NCI-H748 (cell line): ENCODE measurements at regions not wholly inside any gene's neighbourhood (a gene's known extent, or its start where the extent isn't known, plus 50 kb on each side); places are given as distances from the start of the nearest gene placed in this dataset.

ENCODE experiments used
- DNase-seq: peaks from one replicate; lab custom pipeline; 2025; ENCODE audit not compliant: unreplicated experiment; lab: John Stamatoyannopoulos, UW

DNA sequence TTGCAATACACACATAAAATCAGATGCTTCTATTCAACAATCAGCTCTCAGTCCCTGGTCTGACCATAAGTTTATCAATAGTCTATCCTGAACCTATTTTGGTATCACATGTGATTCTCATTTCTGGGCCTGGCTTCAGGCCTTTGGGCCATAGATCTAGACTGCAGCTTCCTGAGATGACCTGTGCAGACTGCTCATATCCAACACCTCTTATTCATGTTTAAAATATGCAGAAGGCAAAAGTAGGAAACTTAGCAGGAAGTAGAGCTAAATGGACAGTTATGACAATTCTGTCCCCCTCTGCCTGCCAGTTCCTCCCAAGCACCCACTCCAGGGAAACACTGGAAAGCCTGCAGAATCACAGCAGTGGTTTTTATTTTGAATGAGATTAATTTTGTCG is 53.3 kb downstream of the C7orf25 start:
- no peak for DNase-seq

GRCh38 chr7:42856605-42856987 is 55.3 kb downstream of the C7orf25 start:
- DNase-seq: peak; percentile 31

DNA sequence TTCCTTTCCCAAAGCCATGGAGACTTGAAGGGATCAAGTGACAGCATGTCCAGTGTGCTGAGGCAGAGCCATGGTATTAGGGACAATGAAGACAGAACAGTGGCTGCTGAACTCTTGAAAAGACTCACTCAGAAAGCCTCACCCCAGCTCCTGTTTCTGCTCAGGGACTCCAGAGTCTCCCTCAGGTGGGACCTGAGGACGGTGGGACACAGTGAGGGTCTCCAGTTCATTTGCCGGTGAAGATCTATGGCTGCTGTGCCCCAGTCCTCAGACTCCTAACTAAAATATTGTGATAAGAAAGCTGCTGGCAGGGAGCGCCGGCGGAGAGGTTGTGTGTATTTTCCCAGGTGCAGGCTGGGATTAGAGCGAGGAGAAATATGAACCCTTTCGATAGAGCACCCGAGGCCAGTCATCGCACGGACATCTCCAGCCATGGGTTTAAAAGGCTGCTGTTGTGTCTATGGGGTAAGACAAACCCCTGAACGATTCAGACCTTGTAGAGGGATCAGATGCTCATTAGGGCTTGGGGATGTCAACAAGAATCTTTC is 57.2 kb downstream of the C7orf25 start:
- peak; percentile 23 for DNase-seq

- no peak for DNase-seq
Observed at GRCh38 chr7:42852531-42852930, 59.3 kb downstream of the C7orf25 start.

DNA sequence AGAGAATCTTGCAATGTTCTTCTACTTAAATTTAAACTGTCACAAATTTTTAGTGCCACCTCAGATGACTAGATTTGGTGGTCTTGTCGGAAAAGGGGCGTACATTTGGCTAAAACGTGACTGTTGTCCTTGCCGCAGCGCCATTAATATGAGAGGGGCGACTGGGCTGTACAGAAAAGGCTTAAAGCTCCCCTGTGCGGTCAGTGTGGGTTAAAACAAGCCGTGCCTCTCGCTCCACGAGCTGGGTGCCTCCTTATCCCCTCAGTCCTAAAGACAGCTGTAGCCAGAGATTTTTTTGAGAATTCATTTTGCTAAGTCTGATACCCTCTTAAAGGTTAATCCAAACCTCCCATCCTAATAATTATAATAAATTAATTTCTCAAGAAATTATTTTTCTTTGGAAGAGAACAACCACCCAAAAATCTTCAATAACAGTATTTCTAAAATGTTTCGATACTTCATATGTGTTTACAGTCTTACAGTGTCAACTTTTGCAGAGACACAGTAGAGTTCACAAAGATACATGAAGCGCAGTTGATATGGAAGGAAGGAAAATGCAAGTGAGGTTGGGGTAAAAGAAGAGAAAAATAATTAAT is 68.6 kb downstream of the C7orf25 start:
- peak; percentile 60 for DNase-seq

DNA sequence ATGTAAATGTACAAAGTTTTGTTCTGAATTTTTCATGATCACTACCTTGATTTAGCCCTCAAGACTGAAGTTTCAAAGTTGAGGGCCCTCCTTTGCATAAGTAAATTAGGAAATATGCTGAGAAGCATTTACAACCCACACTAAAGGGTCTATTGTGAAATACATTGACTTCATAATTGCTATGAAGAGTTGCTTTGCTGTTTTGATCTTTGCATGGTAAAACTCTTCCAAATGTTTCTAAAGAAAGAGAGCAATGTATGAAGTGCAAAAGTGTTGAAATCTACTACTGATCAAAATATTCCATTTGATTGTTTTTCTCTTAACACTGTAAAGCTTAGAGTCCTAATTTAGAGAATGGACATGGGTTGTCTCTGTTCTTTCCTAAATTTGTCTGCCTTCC is 77.2 kb downstream of the C7orf25 start:
- DNase-seq: no peak

GRCh38 chr7:42833411-42833810 is 78.5 kb downstream of the C7orf25 start:
- DNase-seq: no peak

DNA sequence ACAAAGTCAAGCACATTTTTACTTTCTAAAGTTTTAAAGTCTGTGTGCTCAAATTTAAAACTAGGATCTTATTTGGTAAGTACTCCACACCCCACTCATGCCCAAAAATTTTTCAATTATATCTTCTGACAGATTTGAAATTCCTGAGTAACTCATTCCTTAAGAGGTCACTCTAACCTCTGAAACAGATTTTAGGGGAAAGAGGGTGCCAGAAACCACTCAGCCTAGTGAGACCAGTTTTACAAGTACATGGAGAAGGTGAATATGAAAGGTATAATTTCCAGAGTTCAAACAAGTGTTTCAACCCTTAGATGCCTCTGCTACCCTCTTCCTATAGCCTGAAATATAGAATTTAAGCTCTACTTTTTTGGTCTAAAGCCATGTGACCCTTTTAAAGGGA is 79.2 kb downstream of the C7orf25 start:
- no peak for DNase-seq

- DNase-seq: peak; percentile 8
Observed at GRCh38 chr7:42831718-42832522, 80.0 kb downstream of the C7orf25 start.

- DNase-seq: no peak
Observed at GRCh38 chr7:42831006-42831717, 80.7 kb downstream of the C7orf25 start.

DNA sequence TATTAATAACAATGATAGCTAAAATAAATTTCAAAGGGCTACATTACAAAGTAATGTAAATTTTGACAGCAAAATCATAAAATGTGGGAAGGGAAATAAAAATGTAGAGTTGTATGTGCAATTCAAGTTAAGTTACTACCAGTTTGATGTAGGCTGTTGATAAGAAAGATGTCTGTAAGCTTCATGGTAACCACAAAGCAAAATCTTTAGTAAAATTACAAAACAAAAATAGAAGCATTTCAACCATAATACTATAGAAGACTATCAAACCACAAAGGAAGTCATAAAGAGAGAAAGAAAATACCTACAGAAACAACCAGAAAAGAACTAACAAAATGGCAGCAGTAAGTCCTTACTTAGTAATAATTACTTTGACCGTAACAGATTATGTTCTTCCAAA is 99.1 kb downstream of the C7orf25 start:
- no peak for DNase-seq

- DNase-seq: no peak
Observed at GRCh38 chr7:42805601-42806000, 106.3 kb downstream of the C7orf25 start.

DNA sequence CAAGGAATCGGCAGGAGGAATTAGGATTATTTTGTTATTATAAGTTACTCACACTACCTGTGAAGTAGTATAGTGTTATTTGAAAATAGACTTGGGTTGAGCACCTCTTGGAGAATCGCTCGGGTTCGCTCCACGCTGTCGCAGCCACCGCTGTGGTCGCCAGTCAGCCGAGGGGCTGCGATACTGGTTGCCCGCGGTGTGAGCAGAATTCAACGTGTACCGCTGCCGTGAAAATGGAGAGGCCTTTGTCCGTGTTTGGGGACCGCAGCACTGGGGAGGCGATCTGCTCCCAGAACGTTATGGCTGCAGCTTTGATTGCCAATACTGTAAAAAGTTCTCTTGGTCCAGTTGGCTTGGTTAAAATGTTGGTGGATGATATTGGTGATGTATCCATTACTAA is 117.2 kb downstream of the C7orf25 start:
- DNase-seq: no peak

DNA sequence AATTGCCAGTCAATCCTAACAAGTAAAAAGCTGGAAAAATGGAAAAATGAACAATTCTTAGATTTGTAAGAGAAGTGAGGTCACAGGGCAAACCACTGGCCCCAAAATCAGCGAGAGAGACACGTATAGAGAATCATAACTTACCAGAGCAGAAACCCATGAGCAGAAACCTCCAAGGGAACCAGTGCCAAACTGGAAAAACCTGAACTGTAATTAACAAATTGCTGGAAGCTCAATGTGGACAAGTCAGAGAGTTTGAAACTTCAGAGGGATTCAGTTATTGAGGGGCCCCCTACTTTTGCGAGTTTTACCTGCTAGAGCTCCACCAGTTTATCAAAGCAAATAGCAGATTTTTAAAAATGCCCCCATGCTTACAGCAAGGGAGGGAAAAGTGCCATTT is 119.0 kb downstream of the C7orf25 start:
- DNase-seq: no peak

DNA sequence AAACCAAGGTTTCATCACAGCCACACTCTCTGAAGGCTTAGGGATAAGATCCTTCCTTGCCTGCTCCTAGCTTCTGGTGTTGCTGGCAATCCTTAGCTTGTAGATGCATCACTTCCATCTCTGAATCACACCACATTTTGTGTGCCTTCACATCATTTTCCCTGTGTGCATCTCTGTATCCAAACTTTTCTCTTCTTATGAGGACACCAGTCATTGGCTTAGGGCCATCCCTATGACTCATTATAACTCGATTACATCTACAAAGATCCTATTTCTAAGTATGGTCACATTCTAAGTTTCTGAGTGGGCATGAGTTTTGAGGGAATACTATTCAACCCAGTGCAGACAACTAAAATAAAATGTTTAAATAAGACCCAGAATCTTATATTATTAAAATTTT is 121.7 kb downstream of the C7orf25 start:
- no peak for DNase-seq

DNA sequence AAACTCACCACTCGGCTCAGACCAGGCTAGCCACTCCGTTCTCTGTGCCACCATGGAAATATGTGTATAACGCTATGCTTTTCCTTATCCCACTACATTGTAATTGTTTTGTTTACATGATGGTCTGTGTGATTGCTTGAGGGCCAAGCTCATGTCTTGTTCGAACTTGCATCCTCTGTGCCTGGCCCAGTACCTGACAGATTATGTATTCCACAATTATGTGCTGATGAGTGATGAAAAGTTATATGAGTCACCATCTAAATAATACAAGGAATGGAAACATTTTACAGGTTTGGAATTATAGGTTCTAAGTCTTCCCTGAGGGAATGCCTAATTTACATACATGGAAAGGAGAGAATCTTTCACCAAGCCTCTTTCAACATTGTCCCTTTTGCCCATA is 137.4 kb downstream of the C7orf25 start:
- DNase-seq: no peak

DNA sequence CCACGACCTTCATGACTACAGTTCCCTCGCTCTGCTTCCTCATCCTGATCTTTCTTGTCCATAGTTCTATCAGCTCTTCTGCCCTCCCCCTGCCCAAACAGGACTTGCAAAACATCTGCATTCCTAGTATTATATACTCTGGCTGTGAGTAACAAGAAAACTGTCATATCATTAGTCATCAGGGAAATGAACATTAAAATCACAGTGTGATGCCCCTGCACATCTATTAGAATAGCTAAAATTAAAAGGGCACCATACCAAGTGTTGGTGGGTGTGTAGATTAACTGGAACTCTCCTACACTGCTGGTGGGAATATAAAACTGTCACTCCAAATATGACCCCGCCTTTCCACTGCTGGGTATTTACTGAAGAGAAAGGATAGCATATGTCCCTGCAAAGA is 141.8 kb downstream of the C7orf25 start:
- DNase-seq: no peak

DNA sequence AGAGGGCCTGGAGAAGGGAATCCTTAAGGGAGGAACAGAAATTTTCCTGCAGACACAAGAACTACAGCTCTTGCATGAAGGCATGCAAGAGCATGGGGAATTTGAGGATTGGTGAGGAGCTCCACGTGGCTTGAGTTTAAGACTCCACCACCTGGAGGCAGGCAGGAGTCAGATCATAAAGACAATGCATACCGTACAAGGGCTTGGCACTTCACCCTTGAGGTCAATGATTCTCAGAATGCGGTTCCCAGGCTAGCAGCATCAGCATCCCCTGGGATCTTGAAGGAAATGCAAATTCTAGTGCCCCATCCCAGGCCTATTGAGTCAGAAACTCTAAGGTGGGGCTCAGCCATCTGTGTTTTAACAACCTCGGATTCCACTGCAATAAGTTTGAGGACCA is 143.8 kb downstream of the C7orf25 start:
- no peak for DNase-seq

- DNase-seq: no peak
Observed at GRCh38 chr7:42766782-42767423, 145.0 kb downstream of the C7orf25 start.

DNA sequence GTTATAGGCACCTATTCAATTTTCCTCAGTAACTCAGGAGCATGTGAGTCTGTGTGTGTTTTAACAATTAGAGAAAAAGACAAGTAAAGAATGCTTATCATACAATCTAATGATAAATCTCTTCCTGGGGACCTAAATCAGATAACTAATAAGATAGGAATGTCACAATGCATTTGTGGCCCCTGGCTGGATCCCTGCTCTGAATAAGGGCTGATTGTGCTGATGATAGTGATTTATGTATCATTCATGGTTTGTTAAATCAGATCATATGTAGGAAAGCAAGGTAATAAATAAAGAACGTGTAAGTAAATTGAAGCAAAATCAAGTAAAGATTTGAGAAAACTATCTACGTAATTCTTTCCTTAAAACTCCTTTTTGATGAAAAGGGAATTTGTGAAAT is 145.9 kb downstream of the C7orf25 start:
- DNase-seq: no peak

DNA sequence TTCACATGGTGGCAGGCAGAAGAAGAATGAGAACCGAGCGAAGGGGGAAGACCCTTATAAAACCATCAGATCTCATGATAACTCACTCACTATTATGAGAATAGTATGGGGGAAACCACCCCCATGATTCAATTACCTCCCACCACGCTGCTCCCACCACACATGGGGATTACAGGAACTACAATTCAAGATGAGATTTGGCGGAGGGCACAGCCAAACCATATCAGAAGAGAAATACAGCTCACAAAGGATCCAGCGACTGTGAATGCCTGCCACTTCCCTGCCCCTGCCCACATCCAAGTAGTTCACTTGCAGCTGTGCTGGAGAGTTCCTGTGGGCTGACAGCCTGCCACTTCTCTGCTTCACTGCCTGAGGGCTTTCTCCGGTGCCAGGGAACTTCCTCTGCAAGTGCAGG is 148.7 kb downstream of the C7orf25 start:
- no peak for DNase-seq
